Liver (tissue), 8 donors: ENCODE measurements at regions not wholly inside any gene's neighbourhood (a gene's known extent, or its start where the extent isn't known, plus 50 kb on each side); places are given as distances from the start of the nearest gene placed in this dataset.

ENCODE experiments used
- DNase-seq: peaks from one replicate; pipeline ENCODE4 v3.0.0-alpha.2; 2017; ENCODE audit warnings: low spot score
- H3K27ac ChIP-seq, 2 donors: one replicate each; pipeline ENCODE4 v1.7.0; 2013; ENCODE audit warnings: inconsistent platforms in 2 of 2, low read length in 2 of 2, control low read depth in 1 of 2, low read depth in 1 of 2, mild to moderate bottlenecking in 1 of 2
- H3K27me3 ChIP-seq, 4 donors: one replicate each; pipeline versions ENCODE4 v1.6.1 to v1.7.0; 2013; ENCODE audit warnings: low read length in 3 of 4, inconsistent platforms in 1 of 4, mild to moderate bottlenecking in 1 of 4, moderate library complexity in 1 of 4; ENCODE audit not compliant: control insufficient read depth in 4 of 4, insufficient read depth in 4 of 4
- H3K36me3 ChIP-seq, 4 donors: one replicate each; pipeline versions ENCODE4 v1.6.1 to v1.7.0; 2013; ENCODE audit warnings: low read length in 3 of 4, mild to moderate bottlenecking in 3 of 4, low read depth in 1 of 4, moderate library complexity in 1 of 4; ENCODE audit not compliant: control insufficient read depth in 4 of 4, insufficient read depth in 3 of 4
- H3K4me1 ChIP-seq, 4 donors: one replicate each; pipeline versions ENCODE4 v1.6.1 to v1.7.0; 2013; ENCODE audit warnings: low read length in 3 of 4, mild to moderate bottlenecking in 3 of 4, moderate library complexity in 1 of 4; ENCODE audit not compliant: control insufficient read depth in 4 of 4, insufficient read depth in 4 of 4
- H3K4me3 ChIP-seq, 3 donors: one replicate each; pipeline versions ENCODE4 v1.6.1 to v1.7.0; 2013; ENCODE audit warnings: low read length in 3 of 3, control low read depth in 1 of 3, low read depth in 1 of 3, mild to moderate bottlenecking in 1 of 3
- H3K9ac ChIP-seq, 2 donors: one replicate each; pipeline ENCODE4 v1.7.0; 2013; ENCODE audit warnings: low read length in 2 of 2, mild to moderate bottlenecking in 2 of 2, moderate library complexity in 2 of 2, control low read depth in 1 of 2, low read depth in 1 of 2
- H3K9me3 ChIP-seq, 4 donors: one replicate each; pipeline versions ENCODE4 v1.6.1 to v1.7.0; 2013; ENCODE audit warnings: low read length in 3 of 4; ENCODE audit not compliant: control insufficient read depth in 4 of 4
- ATF3 ChIP-seq: IDR thresholded peaks from 2 replicates; pipeline ENCODE4 v1.6.1; 2016; ENCODE audit warnings: antibody characterized with exemption
- CTCF ChIP-seq: fragments of 150-350 bp; IDR thresholded peaks from 2 replicates; pipeline ENCODE4 v1.5.1; 2017; ENCODE audit warnings: improper control_type of control experiment, low read depth, low read length; ENCODE audit not compliant: missing input control
- EGR1 ChIP-seq, 2 donors: IDR thresholded peaks; 2 replicates each; pipeline ENCODE4 v1.6.1; 2016 to 2018; ENCODE audit warnings: antibody characterized with exemption in 2 of 2, low read depth in 2 of 2
- FOXA1 ChIP-seq: IDR thresholded peaks from 2 replicates; pipeline ENCODE4 v1.6.1; 2016; ENCODE audit warnings: antibody characterized with exemption
- FOXA2 ChIP-seq: IDR thresholded peaks from 2 replicates; pipeline ENCODE4 v1.6.1; 2016; ENCODE audit warnings: antibody characterized with exemption
- HNF4A ChIP-seq, 2 donors: conservative IDR thresholded peaks; 2 replicates each; pipeline ENCODE4 v1.6.1; 2016; ENCODE audit warnings: antibody characterized with exemption in 2 of 2, mild to moderate bottlenecking in 2 of 2
- HNF4G ChIP-seq: IDR thresholded peaks from 2 replicates; pipeline ENCODE4 v1.6.1; 2016; ENCODE audit warnings: antibody characterized with exemption
- JUND ChIP-seq, 2 donors: IDR thresholded peaks; 2 replicates each; pipeline ENCODE4 v1.6.1; 2016; ENCODE audit warnings: antibody characterized with exemption in 2 of 2
- NR2F2 ChIP-seq: IDR thresholded peaks from 2 replicates; pipeline ENCODE4 v1.6.1; 2016; ENCODE audit warnings: antibody characterized with exemption
- RAD21 ChIP-seq, 2 donors: IDR thresholded peaks; 2 replicates each; pipeline ENCODE4 v1.6.1; 2016; ENCODE audit warnings: antibody characterized with exemption in 2 of 2, mild to moderate bottlenecking in 2 of 2
- REST ChIP-seq: IDR thresholded peaks from 2 replicates; pipeline ENCODE4 v1.6.1; 2016; ENCODE audit warnings: antibody characterized with exemption, mild to moderate bottlenecking
- RXRA ChIP-seq, 2 donors: IDR thresholded peaks; 2 replicates each; pipeline ENCODE4 v1.6.1; 2017 to 2018; ENCODE audit warnings: antibody characterized with exemption in 2 of 2, mild to moderate bottlenecking in 1 of 2
- YY1 ChIP-seq: IDR thresholded peaks from 2 replicates; pipeline ENCODE4 v1.6.1; 2016; ENCODE audit warnings: antibody characterized with exemption, mild to moderate bottlenecking
- WGBS: extraction: QIAGEN DNeasy Blood & Tissue Kit; methylation state at CpG from one replicate; pipeline ENCODE4 v1.1.7; 2013; 5-methylcytosine and 5-hydroxymethylcytosine counted together
- TF ChIP-seq, protein P1 (sequence below): IDR thresholded peaks from 2 replicates; pipeline ENCODE4 v1.6.1; 2016; ENCODE audit warnings: antibody characterized with exemption
- donor health status: healthy.
- donor health status: healthy.
- donor health status: healthy.
- donor health status: healthy.
- donor health status: healthy.

GRCh38 chr18:76660571-76661192, 161.7 kb upstream of the ZNF236 start:
- Histone ChIP-seq H3K27ac (no peak overlapping the region), H3K9me3 (no peaks in the 10 kb centered on the region), H3K4me1 (no peaks in the 10 kb centered on the region), H3K9ac (no peak overlapping the region), H3K27me3 (peaks cover 0 to 5% (median 0%) of the 10 kb centered on the region in 4 donors), H3K4me3 (no peak overlapping the region), H3K36me3 (no peaks in the 10 kb centered on the region)
- no peak for DNase-seq
- 84% methylated on average over 9 of the region's 9 CpGs for WGBS
- TF ChIP-seq, protein P1, sequence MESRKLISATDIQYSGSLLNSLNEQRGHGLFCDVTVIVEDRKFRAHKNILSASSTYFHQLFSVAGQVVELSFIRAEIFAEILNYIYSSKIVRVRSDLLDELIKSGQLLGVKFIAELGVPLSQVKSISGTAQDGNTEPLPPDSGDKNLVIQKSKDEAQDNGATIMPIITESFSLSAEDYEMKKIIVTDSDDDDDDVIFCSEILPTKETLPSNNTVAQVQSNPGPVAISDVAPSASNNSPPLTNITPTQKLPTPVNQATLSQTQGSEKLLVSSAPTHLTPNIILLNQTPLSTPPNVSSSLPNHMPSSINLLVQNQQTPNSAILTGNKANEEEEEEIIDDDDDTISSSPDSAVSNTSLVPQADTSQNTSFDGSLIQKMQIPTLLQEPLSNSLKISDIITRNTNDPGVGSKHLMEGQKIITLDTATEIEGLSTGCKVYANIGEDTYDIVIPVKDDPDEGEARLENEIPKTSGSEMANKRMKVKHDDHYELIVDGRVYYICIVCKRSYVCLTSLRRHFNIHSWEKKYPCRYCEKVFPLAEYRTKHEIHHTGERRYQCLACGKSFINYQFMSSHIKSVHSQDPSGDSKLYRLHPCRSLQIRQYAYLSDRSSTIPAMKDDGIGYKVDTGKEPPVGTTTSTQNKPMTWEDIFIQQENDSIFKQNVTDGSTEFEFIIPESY, result no peak
- TF ChIP-seq RAD21 (IDR thresholded peaks at IDR 0.05) (no peak), FOXA2 (no peak), YY1 (no peak), RXRA (IDR thresholded peaks at IDR 0.05) (no peak), NR2F2 (no peak), JUND (IDR thresholded peaks at IDR 0.05) (no peak), CTCF (no peak)

DNA sequence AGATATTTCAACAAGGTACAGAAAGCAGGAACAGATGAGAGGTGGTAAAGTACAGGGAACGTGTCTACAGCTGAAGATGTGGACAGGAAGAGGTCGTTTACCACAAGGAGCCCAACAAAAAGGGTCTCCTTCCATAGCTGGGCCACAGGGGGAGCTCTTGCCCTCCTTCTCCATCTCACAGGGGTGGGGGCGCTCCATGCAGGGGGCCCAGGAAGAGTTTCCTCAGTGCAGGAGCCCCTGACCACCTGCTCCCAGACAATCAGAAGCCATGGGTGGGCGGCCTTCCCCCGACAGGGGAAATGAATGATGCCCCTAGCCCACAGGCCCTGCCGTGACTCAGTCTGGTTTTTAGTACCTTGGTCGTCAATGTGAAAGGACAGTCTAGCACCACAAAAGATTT, 163.6 kb upstream of the ZNF516 start:
- no peak overlapping the region for H3K9ac ChIP-seq
- 58% methylated on average over 7 of the region's 7 CpGs for WGBS

More for the DNA sequence above, 163.6 kb upstream of the ZNF516 start:
- Histone ChIP-seq H3K36me3 (no peaks in the 10 kb centered on the region), H3K4me1 (no peaks in the 10 kb centered on the region), H3K27me3 (peaks cover 0 to 8% (median 0%) of the 10 kb centered on the region in 4 donors), H3K4me3 (no peak overlapping the region), H3K27ac (no peak overlapping the region), H3K9me3 (no peaks in the 10 kb centered on the region)
- TF ChIP-seq JUND (IDR thresholded peaks at IDR 0.05) (no peak), NR2F2 (no peak), EGR1 (IDR thresholded peaks at IDR 0.05; ENCODE audit: low read depth in 2 of 2) (no peak), ATF3 (no peak), HNF4G (no peak), YY1 (no peak), FOXA1 (no peak), REST (no peak), HNF4A (conservative IDR thresholded peaks at IDR 0.05) (no peak)
- TF ChIP-seq, protein P1, result no peak
- DNase-seq, result no peak
